Fibroblast of lung (primary cell): ENCODE measurements at regions not wholly inside any gene's neighbourhood (a gene's known extent, or its start where the extent isn't known, plus 50 kb on each side); places are given as distances from the start of the nearest gene placed in this dataset.

Source experiments
- EZH2 ChIP-seq: IDR thresholded peaks from 2 replicates; pipeline ENCODE4 v1.5.1; 2012; ENCODE audit warnings: low read length, control low read depth, mild to moderate bottlenecking; ENCODE audit errors: missing control alignments
- TF ChIP-seq, protein P1 (sequence below), 2 donors: IDR thresholded peaks in 1 of 2; conservative IDR thresholded peaks in 1 of 2; 1 replicate in 1 of 2; 2 replicates in 1 of 2; pipeline ENCODE4 v1.5.1; 2011 to 2012; ENCODE audit warnings: low read length in 2 of 2, control low read depth in 1 of 2, inconsistent platforms in 1 of 2, low read depth in 1 of 2, mild to moderate bottlenecking in 1 of 2

DNA sequence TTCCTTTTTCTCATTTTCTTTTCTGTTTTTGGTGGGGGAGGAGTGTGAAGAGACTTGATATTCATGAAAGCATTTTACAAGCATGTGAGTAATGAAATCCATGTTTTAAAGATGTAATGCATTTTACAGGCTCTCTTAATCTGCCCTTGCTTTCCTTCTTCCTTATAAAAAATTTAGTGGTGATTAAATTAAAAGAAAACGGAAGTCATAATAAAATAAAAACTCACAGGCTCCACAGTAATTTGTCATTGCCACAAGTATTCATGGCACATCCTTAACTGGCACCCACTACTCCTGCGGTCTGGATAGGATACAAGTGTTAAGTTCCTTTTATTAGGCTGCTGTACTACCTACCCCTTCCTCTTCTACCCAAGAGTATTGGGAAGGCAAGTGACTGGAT lies 241.2 kb downstream of the SLC4A3 start:
- TF ChIP-seq, protein P1, sequence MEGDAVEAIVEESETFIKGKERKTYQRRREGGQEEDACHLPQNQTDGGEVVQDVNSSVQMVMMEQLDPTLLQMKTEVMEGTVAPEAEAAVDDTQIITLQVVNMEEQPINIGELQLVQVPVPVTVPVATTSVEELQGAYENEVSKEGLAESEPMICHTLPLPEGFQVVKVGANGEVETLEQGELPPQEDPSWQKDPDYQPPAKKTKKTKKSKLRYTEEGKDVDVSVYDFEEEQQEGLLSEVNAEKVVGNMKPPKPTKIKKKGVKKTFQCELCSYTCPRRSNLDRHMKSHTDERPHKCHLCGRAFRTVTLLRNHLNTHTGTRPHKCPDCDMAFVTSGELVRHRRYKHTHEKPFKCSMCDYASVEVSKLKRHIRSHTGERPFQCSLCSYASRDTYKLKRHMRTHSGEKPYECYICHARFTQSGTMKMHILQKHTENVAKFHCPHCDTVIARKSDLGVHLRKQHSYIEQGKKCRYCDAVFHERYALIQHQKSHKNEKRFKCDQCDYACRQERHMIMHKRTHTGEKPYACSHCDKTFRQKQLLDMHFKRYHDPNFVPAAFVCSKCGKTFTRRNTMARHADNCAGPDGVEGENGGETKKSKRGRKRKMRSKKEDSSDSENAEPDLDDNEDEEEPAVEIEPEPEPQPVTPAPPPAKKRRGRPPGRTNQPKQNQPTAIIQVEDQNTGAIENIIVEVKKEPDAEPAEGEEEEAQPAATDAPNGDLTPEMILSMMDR (conservative IDR thresholded peaks at IDR 0.05 in 1 of 2, IDR thresholded peaks at IDR 0.05 in 1 of 2; ENCODE audit: low read depth in 1 of 2, low read length in 2 of 2), result no peak
- no peak for TF ChIP-seq EZH2
